GM12878 (cell line): ENCODE measurements at regions not wholly inside any gene's neighbourhood (a gene's known extent, or its start where the extent isn't known, plus 50 kb on each side); places are given as distances from the start of the nearest gene placed in this dataset.

ENCODE experiments used
- ASH2L ChIP-seq: fragments of 300-600, 200-600 bp; sonication (generic); IDR thresholded peaks from 2 replicates; pipeline ENCODE4 v1.6.1; 2017; ENCODE audit warnings: low read depth, mild to moderate bottlenecking, borderline replicate concordance
- CTCF ChIP-seq, 3 experiments: IDR thresholded peaks in 2 of 3; conservative IDR thresholded peaks in 1 of 3; 2 replicates each; pipeline ENCODE4 v1.5.1; 2011; ENCODE audit warnings: low read depth in 3 of 3, low read length in 3 of 3, mild to moderate bottlenecking in 3 of 3, control low read depth in 2 of 3, moderate library complexity in 2 of 3, inconsistent platforms in 1 of 3, mixed read lengths in 1 of 3; ENCODE audit not compliant: control insufficient read depth in 2 of 3, insufficient read depth in 1 of 3; ENCODE audit errors: extremely low read depth in 1 of 3
- ETV6 ChIP-seq, 2 experiments: fragments of 450-650 bp in 1 of 2; IDR thresholded peaks in 1 of 2; conservative IDR thresholded peaks in 1 of 2; 2 replicates each; pipeline ENCODE4 v1.6.1; 2014; ENCODE audit warnings: antibody characterized with exemption in 1 of 2, borderline replicate concordance in 1 of 2, low read depth in 1 of 2, mild to moderate bottlenecking in 1 of 2, moderate library complexity in 1 of 2
- JUNB ChIP-seq: IDR thresholded peaks from 2 replicates; pipeline ENCODE4 v1.6.1; 2016; ENCODE audit warnings: antibody characterized with exemption, mild to moderate bottlenecking
- MAX ChIP-seq: IDR thresholded peaks from 2 replicates; pipeline ENCODE4 v1.6.1; 2012; ENCODE audit warnings: low read depth, low read length, improper control_type of control experiment
- MTA2 ChIP-seq: fragments of 450-650 bp; IDR thresholded peaks from 2 replicates; pipeline ENCODE4 v1.6.1; 2016; ENCODE audit warnings: low read depth, mild to moderate bottlenecking, moderate library complexity
- NFIC ChIP-seq: IDR thresholded peaks from 2 replicates; pipeline ENCODE4 v1.6.1; 2012; ENCODE audit warnings: low read depth, mild to moderate bottlenecking, inconsistent platforms, low read length, moderate library complexity
- RAD21 ChIP-seq: IDR thresholded peaks from 2 replicates; pipeline ENCODE4 v1.6.1; 2011; ENCODE audit warnings: mild to moderate bottlenecking, low read depth, low read length, moderate library complexity; ENCODE audit not compliant: insufficient read depth
- SIN3A ChIP-seq: IDR thresholded peaks from 2 replicates; pipeline ENCODE4 v1.6.1; 2012; ENCODE audit warnings: low read depth, low read length, improper control_type of control experiment
- SMC3 ChIP-seq: IDR thresholded peaks from 2 replicates; pipeline ENCODE4 v1.6.1; 2011; ENCODE audit warnings: low read length, improper control_type of control experiment, borderline replicate concordance
- YY1 ChIP-seq: IDR thresholded peaks from 2 replicates; pipeline ENCODE4 v1.6.1; 2011; ENCODE audit warnings: low read depth, mild to moderate bottlenecking, low read length

GRCh38 chr15:69533522-69533921, 80.9 kb downstream of the RPLP1 start:
- TF ChIP-seq MAX (no peak), RAD21 (no peak), CTCF (IDR thresholded peaks at IDR 0.05 in 2 of 3, conservative IDR thresholded peaks at IDR 0.05 in 1 of 3; ENCODE audit: control insufficient read depth in 2 of 3, extremely low read depth in 1 of 3, insufficient read depth in 1 of 3, low read depth in 3 of 3, low read length in 3 of 3) (no peak), NFIC (no peak), ASH2L (no peak), JUNB (no peak), YY1 (no peak), SMC3 (no peak), ETV6 (conservative IDR thresholded peaks at IDR 0.05 in 1 of 2, IDR thresholded peaks at IDR 0.05 in 1 of 2; ENCODE audit: borderline replicate concordance in 1 of 2, low read depth in 1 of 2) (no peak), SIN3A (no peak), MTA2 (no peak)
